HG03378 (cell line): ENCODE measurements at regions not wholly inside any gene's neighbourhood (a gene's known extent, or its start where the extent isn't known, plus 50 kb on each side); places are given as distances from the start of the nearest gene placed in this dataset.

Source experiments
- ATAC-seq: cut with Tn5 transposase; IDR thresholded peaks from one replicate; pipeline ENCODE4 v1.9.1; 2021; ENCODE audit warnings: mild to moderate bottlenecking, moderate library complexity; ENCODE audit not compliant: unreplicated experiment

DNA sequence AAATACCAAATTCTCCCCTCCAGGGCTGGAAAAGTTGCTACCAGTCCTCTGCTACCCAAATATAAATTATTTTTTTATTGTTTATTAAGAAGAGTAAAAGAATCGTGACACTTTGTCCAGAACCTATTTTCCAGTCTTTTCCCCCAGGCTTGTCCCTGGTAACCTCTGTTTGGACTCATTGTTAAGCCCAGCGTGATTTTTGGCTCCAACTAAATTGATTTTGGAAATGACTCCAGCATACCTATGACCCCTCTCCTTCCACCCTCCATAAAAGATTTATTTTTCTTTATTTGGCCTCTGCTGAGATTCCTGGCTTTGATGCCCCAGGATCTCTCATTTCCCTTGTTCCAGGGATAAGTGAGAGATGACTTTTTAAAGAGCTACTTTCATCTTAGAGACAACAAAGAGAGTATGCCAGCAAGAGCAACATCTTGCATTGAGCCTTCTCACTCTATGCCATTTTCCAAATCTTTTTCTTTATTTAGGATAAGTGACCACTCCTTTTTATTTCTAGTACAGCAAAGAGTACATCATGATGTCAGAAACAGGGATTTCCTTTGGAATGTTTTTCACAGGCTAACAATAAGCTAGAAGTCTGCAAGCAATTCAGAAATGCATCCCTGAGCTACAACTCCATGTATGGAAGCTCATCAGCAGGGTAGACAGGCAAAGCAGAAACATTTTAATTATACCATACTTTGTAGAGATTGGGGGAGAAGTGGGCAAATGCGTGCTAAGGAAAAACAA is 75.8 kb downstream of the DAD1 start:
- no peak for ATAC-seq

DNA sequence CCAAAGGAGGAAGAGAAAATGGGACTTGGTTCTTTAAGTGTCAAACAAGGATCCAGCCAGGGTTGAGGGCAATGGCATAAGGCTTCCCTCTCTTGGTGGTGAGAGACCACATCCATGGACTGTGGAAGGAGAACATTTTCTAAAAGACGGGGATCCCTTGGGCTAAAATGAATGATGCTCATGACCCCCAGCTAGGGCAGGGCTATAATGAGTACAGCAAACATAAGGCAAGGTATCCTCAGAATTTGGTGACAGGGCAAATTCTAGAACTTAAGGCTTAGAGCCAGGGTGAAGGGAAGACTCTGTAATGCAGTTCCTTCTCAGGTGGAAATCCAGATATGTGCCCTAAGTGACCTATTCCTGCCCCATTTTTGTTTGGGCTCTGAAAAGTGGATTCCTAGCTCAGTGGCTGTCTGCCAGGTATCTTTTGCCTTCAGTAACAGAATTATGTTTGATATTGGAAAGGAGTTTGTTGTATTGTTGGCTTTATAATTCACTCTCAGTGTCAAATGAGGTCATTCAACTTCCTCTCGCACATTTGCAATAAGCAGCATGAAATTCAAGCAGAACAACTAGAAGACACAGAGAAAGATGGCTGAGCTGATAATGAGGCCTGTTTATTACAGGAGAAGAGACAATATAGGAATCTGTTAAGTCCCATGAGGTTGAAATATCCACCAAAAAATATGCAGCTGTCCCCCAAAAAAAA is 76.8 kb downstream of the DAD1 start:
- ATAC-seq, result no peak

GRCh38 chr14:22510527-22511110 is 78.4 kb downstream of the DAD1 start:
- ATAC-seq, result no peak

DNA sequence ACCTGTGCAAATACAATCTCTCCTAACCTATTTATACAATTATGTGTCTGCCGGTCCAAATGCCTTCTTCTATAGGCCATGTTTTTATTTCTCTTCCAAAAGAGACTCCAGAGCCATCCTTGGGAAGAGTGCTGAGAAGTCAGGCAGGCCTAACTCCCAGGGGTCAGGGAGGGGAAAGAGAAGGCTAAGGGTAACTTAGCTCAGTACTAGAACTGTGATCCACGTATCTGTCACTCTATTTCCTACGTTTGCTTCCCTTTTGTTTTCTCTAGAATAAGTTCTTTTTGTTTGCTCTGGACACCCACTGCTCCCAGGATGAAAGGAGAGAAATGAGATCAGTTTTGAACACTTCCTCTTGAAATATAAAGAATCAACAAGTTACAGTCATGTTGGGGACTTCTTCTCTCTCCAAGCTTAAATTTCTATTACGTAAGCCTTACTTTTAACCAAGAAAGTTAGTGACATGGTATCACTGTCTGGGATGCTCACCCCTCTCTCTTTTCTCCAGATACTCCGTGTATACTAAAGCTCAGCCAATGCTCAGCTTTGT is 79.2 kb downstream of the DAD1 start:
- ATAC-seq, result no peak

GRCh38 chr14:22509036-22509709 is 79.9 kb downstream of the DAD1 start:
- ATAC-seq, result no peak

DNA sequence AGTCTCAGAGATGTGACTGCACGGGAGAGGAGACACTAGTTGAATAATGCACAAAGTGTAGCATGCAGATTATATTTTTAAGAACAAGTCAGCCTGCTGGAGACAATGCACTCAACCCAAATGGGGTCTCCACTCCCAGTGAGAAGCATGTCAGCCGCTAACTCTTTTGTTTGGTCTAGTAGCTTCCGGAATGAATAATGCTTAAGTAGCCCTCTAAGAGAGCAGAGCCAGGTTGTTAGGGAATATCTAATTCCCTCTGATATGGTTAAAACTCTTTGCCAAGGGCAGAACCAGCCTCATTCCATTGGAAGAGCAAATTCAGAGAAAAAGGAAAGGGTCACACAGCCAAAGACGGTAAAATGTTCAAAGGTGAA is 80.4 kb downstream of the DAD1 start:
- no peak for ATAC-seq

DNA sequence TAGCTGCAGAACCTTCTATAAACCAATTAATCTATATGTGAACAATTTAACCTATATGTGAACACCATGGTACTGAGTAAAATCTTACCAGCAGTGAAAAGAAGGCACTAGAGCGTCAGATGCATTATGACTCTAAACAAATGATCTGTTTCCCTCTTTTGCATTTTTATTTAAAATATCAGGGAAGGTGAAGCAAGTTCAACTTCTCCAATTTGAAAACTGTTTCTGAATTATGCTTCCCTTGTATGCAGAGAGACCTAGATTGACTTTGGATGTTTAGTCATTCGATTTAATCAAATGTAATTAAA is 80.9 kb downstream of the DAD1 start:
- no peak for ATAC-seq

DNA sequence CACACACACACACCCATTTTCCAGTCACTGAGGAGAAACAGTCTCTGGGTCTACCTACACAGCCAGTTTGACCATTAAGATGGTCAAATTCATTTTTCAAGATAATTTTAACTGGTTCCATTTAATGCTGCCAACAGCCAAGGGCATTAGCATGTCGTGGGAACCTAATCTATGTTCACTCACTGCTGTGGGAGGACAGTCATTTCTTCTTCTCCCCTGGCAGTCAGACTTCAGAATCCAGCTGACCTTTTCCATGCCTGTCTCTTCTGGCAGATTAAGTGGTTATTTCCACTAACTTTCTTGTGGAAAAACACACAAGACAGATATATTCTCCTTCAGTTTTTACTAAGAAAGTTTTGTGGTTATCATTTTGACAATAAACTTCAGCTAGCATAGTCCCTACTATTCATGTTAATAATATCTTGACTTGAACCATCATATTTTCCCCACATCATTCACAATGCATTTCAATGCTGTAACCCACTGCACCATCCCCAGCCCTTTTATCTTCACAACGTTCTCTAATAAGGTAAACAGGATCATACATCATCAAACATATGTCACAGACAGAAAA is 82.2 kb downstream of the DAD1 start:
- no peak for ATAC-seq

GRCh38 chr14:22506378-22506710 is 82.7 kb downstream of the DAD1 start:
- no peak for ATAC-seq

DNA sequence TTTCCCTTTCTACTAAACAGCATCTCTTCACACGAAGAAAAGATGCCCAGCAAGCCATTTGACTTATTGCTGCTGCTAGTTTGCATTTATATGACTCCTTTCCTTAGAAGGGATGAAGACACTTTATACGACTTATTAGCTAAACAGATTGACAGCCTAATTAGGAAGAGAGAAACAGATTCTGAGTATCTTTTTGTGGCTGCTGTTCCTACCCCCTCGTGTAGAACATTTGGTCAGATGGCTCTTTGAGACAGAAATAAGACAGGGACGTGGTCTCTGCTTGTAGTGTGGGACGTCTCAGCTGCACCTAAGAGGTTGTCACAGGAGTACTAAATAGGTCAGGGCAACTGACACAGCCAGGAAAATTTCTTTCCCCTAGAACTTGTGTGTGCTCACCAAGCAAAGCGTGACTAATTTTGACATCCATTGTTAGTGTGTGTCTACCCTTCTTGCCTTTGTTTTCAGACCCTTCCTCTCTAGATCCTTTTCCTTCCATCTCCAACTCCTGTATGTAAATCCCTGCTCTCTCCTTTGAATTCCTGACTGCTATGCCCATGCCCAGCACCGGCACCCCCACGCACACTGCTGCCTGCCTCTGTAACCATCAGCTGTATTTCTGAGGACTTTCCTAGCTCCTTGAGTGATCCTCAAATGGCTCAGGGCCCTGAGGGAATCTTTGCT is 83.2 kb downstream of the DAD1 start:
- ATAC-seq, result no peak

GRCh38 chr14:22505309-22505696 is 83.7 kb downstream of the DAD1 start:
- no peak for ATAC-seq

- no peak for ATAC-seq
These were observed 86.5 kb downstream of the DAD1 start for GRCh38 chr14:22502551-22502950.

- ATAC-seq, result no peak
These were observed 87.0 kb downstream of the DAD1 start for GRCh38 chr14:22502007-22502406.

DNA sequence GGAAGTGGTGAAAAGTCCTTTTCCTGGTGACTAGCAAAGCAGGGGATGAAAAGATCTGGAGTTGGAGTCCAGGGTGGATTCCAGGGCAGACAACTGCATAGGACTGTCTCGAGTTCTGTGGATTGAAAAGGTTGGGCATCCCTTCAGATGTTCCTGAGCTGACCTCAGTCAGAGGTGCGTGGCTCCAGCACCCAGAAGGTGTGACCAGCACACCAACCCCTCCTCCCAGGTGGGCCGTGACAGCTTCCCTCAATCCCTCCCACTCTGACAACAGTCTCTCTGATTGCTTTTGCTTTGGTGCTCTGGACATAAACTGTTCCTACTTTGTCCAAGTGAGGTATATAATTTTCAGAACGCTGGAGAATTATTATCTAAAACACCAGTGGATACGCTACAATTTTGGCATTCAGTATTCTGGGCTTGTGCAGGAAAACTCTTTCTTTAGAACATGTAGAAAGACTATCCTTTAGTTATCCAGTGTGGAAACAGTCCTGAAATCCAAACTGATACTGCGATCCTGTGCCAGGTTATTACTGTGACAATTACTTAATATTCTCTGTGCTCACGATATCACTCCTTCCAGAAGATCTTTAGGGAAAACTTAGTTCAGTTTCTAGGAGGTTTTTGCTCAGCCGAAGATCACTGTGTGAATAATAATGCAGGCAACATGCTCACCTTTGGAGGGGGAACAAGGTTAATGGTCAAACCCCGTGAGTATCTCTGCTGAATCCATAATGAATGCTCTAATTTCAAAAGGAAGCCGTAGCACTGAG is 87.9 kb downstream of the DAD1 start:
- ATAC-seq, result no peak

- no peak for ATAC-seq
These were observed 88.5 kb downstream of the DAD1 start for GRCh38 chr14:22500525-22500924.

DNA sequence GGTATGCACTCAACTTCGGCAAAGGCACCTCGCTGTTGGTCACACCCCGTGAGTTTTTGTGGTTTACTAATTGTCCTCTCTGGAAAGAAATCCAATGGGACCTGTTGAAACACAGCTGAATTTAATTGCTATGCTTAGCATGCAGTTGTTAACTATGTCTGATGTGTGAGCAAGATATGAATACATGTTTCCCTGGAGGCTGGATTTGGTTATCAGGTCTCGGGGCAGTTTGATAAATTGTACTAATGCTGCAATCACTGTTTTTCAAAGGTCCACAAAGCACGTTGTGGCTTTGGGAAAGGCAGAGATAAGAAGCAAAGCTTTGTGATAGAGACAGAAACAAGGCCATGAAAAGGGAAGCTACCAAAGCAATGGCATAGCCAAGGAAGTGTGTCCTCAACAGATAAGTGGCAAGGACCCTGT is 91.3 kb downstream of the DAD1 start:
- no peak for ATAC-seq

- ATAC-seq, result no peak
These were observed 91.9 kb downstream of the DAD1 start for GRCh38 chr14:22497144-22497423.

- no peak for ATAC-seq
These were observed 94.4 kb downstream of the DAD1 start for GRCh38 chr14:22494486-22495135.

DNA sequence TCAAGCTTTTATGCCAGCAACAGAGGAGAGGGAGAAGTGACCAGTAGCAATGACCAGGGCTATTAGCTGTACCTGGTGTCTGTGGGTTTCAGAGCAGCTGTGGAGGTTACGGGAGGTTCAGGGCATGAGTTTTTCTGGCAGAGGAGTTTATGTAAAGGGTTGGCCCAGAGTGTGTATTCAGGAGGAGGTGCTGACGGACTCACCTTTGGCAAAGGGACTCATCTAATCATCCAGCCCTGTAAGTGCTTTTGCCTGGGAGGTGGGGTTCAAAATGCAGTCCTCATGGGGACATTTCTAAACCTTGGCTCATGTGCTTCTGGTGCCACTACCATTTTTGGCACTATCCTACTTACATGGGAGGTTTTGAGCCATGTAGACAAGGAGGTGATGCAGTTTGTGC is 95.3 kb downstream of the DAD1 start:
- no peak for ATAC-seq
